Peyer's patch (tissue), 4 donors: ENCODE measurements at regions not wholly inside any gene's neighbourhood (a gene's known extent, or its start where the extent isn't known, plus 50 kb on each side); places are given as distances from the start of the nearest gene placed in this dataset.

Source experiments
- CTCF ChIP-seq, 6 experiments: fragments of 450-650 bp in 4 of 6; fragments of 200-600 bp in 2 of 6; sonication (generic) in 1 of 6; IDR thresholded peaks; one replicate each; pipeline ENCODE4 v1.5.1; 2017 to 2019; ENCODE audit warnings: antibody characterized with exemption in 6 of 6, mild to moderate bottlenecking in 3 of 6, moderate library complexity in 1 of 6
- POLR2A ChIP-seq, 2 donors: fragments of 450-650 bp; IDR thresholded peaks; one replicate each; pipeline ENCODE4 v1.5.1; 2017; ENCODE audit warnings: antibody characterized with exemption in 2 of 2, mild to moderate bottlenecking in 2 of 2, moderate library complexity in 2 of 2

GRCh38 chr2:8193146-8193545, 488.7 kb upstream of the ID2 start:
- TF ChIP-seq CTCF (IDR thresholded peaks at IDR 0.05) (no peak), POLR2A (IDR thresholded peaks at IDR 0.05) (no peak)
